GM19351 (cell line): ENCODE measurements at regions not wholly inside any gene's neighbourhood (a gene's known extent, or its start where the extent isn't known, plus 50 kb on each side); places are given as distances from the start of the nearest gene placed in this dataset.

Experiments
- ATAC-seq: cut with Tn5 transposase; IDR thresholded peaks from one replicate; pipeline ENCODE4 v1.9.1; 2021; ENCODE audit warnings: mild to moderate bottlenecking, moderate library complexity; ENCODE audit not compliant: unreplicated experiment

- ATAC-seq = no peak
Observed at GRCh38 chr10:6743291-6743849, 163.3 kb upstream of the PRKCQ start.

- ATAC-seq = no peak
Observed at GRCh38 chr10:6741541-6741941, 161.5 kb upstream of the PRKCQ start.

GRCh38 chr10:6739530-6740174, 159.6 kb upstream of the PRKCQ start:
- no peak for ATAC-seq

GRCh38 chr10:6738112-6738768, 158.2 kb upstream of the PRKCQ start:
- no peak for ATAC-seq

- no peak for ATAC-seq
Observed at GRCh38 chr10:6737758-6738111, 157.7 kb upstream of the PRKCQ start.

GRCh38 chr10:6737080-6737641, 157.1 kb upstream of the PRKCQ start:
- ATAC-seq = no peak

- no peak for ATAC-seq
Observed at GRCh38 chr10:6734286-6734685, 154.2 kb upstream of the PRKCQ start.

- no peak for ATAC-seq
Observed at GRCh38 chr10:6729861-6730344, 149.8 kb upstream of the PRKCQ start.

- no peak for ATAC-seq
Observed at GRCh38 chr10:6729071-6729774, 149.1 kb upstream of the PRKCQ start.

GRCh38 chr10:6726924-6727323, 146.8 kb upstream of the PRKCQ start:
- no peak for ATAC-seq

GRCh38 chr10:6722616-6723004, 142.5 kb upstream of the PRKCQ start:
- no peak for ATAC-seq

- ATAC-seq = no peak
Observed at GRCh38 chr10:6721964-6722615, 142.0 kb upstream of the PRKCQ start.

- ATAC-seq = no peak
Observed at GRCh38 chr10:6721480-6721879, 141.4 kb upstream of the PRKCQ start.

- no peak for ATAC-seq
Observed at GRCh38 chr10:6719561-6719960, 139.5 kb upstream of the PRKCQ start.

GRCh38 chr10:6718550-6718949, 138.5 kb upstream of the PRKCQ start:
- ATAC-seq = no peak

GRCh38 chr10:6716516-6716915, 136.4 kb upstream of the PRKCQ start:
- no peak for ATAC-seq

- no peak for ATAC-seq
Observed at GRCh38 chr10:6713716-6714115, 133.6 kb upstream of the PRKCQ start.

- ATAC-seq = no peak
Observed at GRCh38 chr10:6713120-6713519, 133.0 kb upstream of the PRKCQ start.

- no peak for ATAC-seq
Observed at GRCh38 chr10:6711881-6712280, 131.8 kb upstream of the PRKCQ start.

GRCh38 chr10:6711408-6711841, 131.3 kb upstream of the PRKCQ start:
- ATAC-seq = no peak

GRCh38 chr10:6707352-6707751, 127.3 kb upstream of the PRKCQ start:
- no peak for ATAC-seq
